M059J (cell line): ENCODE measurements at regions not wholly inside any gene's neighbourhood (a gene's known extent, or its start where the extent isn't known, plus 50 kb on each side); places are given as distances from the start of the nearest gene placed in this dataset.

ENCODE experiments used
- DNase-seq: peaks from one replicate; pipeline ENCODE4 v3.0.0-alpha.2; 2012; ENCODE audit warnings: low read depth

DNA sequence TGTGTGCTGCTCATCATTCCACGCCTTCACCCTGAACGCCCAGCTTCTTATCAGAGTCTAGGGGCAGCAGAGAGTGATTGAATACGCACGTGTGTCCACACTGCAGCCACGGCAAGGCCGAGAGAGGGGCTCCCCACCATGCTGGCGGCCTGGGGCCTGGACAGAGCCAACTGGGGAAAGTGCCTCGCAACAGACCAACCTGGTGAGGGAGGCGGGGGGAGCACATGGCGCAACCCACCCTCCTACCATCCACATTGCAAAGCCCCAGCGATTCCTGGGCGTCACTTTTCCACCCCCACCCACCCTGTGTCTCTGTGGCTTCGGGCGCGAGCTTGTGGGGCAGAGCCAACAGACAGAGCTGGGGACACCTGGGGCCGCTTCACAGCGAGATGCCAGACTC lies 66.4 kb upstream of the DUSP22 start:
- no peak for DNase-seq

DNA sequence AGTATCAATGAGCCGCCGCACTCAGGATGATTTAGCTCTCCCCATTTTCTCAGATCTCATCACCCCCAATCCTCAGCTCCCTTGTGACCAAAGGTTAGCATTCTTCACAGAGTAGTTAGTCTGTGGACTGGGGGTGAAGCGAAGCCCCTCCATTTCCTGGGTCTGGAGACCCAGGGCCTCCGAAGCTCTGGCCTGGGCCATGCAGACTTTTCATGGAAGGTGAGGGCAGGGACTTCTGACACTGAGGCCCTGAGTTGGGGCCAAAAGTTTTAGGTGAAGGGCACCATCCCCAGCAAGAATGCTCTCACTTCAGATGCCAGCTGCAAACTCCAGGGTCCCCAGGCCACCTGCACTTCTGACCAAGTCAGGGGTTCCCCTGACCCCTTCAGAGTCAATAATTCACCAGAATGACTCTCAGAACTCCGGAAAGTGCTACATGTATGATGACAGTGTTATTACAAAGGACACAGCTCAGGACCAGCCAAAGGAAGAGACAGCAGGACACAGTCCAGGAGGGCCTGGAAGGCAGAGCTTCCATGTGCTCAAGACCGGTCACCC lies 65.7 kb upstream of the DUSP22 start:
- DNase-seq = no peak

DNA sequence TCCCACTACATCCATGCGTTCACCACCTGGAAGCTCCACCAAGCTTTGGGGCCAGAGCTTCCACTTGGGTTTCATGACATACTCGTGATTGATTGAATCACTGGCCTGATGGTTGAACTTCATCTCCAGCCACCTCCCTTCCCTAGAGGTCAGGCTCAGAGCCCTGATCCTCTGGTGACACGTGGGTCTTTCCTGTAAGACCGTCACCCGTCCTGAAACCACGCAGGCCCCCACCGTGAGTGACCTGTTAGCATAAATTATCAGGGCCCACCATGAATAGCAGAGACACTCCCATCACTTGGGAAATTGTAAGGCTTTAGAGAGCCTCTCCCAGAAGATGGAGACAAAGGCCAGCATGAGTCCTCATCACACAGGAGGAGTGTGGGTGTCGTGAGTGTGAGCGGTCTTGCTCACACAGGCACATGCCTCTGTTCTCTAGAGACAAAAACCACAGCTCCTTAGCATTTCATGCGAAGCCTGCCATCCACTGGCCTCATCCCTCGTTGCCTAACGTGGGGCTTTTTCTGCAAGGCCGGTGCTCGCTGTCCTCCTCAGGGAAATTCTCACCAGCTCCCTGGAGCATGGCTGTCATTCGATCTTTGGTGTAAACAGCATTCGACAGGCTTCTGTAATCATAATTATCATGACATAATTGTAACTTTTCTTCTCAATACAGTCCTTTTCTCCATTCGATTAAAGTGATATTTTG lies 65.1 kb upstream of the DUSP22 start:
- DNase-seq = no peak

DNA sequence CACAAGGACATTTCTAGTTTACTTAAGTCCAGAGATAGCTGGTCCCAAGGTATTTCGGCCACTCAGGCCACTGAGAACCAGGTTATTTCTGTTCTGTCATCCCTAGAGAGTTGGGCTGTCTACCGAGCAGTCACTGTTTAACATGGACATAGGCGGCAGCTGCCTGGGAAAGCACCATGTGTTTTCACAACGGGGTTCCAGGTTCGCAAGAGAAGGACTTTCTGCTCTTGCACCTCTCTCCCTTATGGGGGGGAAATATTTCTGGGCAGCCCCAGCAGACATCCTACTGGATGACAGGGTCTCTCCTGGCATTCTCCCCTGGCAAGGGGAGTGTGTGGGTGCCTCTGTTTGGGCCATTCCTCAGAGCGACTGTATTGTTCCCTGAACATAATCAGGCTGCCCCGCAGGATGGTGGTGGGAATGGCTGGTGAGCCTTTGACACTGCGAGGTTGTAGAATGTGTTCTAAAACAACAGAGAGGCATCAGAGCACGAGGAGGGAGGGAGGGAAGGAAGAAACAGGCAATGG lies 64.4 kb upstream of the DUSP22 start:
- DNase-seq = no peak

DNA sequence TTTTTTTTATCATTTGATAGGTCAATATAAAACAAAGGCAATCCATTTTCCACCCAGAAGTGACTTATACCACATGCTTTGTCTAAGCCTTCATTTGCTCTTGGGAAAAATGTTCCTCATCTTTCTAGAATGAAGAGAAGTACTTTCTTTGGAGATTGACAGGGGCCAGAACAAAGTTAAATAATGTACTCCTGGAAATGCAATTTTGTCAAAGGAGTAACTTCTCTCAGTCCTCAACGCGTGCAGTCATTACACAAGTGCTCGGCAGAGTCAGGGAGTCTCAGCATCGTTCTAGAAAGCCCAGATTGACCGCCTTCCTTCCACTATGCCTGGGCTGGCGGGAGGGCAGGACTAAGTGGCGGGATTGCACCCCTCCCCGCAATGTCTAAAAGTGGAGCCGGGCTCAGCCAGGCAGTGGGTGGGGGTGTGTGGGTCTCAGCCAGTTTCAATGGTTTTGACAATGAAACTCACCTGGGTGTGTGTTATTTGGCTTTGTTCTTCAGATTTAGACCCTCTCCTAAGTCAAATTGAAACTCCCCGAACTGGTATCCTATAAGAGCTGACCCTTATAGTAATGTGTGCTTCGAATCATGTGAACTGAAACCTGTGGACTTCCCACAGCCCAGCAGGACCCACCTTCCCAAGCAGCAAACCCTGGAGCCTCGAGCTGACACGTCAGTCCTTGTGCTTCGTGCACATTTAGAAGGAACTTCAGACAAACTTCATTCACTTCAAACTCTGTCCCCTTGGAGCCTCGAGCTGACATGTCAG lies 63.2 kb upstream of the DUSP22 start:
- no peak for DNase-seq

DNA sequence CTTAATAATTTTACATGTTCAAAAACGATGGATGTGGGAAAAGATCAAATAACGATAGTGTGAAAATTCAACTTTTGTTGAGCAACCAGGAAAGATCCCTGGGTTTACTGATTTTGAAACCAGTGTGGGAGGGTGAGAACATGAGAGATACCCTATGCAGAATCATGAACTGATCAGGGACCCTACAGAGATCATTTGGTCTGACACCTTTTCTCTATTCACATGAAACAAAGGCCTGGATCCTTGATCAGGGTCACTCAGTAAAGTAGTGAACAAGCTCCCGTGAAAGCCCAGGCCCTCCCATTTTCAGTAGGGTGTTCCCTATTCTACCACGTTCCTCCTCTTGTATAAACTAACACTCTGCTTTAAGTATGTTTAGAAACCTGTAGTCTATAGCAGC lies 60.5 kb upstream of the DUSP22 start:
- DNase-seq = no peak

DNA sequence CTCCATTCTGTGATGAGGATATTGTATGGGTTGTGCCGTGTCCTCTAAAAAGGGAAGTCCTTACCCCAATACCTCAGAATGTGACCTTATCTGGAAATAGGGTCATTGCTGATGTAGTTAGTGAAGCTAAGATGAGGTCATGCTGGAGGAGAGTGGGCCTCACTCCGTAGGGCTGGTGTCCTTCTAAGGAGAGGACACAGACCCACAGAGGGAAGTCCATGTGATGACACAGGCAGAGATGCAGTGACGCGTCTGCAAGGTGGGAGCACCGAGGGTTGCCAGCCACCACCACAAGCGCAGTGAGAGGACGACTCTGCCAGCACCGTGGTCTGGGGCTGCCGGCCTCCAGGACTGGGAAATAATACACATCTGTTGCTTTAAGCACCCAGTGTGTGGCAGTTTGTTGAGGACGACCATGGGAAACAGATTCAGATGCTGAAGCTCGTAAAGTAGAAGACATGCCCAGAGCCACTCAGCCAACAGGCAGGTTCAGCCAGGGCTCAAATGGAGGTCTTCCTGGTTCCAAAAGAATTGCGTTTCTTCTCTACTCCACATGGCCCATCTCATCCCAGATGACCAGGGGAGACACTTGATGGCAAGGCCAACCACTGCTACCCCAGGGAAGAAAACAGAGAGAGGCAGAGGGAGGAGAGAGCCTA lies 59.2 kb upstream of the DUSP22 start:
- DNase-seq = no peak

DNA sequence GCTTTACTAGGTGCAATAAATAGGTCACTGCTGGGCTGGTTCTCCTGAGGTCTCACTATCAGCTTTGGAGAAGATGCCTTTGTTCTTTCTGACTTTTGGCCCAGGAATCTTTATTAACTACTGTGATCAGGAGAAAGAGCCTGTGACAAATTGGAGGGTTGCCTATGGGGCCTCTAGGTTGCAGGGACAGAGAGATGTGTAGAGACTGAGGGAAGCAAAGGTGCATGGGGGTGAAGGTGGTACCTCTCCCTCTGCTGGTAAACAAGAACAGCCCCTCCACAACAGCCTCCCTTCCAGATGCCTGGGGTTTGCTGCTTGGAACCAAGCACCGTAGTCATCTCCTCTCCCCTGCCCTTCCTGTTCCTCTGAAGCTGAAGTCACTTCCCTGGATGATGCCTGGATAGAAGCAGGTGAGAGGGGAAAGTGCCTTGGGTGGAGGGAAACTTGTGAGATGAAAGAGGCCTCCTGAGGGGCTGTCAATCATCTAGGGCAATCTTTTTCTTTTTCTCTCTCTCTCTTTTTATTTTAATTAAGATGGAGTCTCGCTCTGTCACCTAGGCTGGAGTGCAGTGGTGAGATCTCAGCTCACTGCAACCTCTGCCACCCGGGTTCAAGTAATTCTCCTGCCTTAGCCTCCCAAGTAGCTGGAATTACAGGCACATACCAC lies 57.4 kb upstream of the DUSP22 start:
- DNase-seq = no peak

DNA sequence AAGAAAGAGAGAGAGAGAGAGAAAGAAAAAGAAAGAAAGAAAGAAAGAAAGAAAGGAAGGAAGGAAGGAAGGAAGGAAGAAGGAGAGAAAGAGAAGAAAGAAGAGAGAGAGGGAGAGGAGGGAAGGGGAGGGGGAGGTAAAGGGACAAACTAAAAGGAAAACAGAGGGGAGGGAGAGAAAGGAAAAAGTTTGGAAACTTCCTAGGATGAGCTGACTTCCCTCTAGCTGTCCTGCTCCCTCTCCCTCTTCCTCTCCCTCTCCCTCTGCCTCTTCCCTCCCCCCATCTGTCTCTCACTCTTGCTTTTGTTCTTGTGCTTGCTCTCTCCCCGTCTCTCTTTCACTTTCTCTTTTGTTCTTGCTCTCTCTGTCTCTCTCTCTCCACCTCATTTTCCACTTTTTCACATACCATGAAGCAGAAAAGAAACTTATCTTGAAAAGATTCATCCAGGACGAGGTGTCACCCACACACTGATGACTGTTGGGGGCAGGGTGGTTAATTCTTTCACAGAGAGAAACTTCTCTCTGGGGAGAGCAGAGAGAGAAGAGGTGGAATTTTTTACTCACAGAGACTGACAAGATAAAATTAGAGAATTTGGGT lies 56.4 kb upstream of the DUSP22 start:
- peak; percentile 80 for DNase-seq

DNA sequence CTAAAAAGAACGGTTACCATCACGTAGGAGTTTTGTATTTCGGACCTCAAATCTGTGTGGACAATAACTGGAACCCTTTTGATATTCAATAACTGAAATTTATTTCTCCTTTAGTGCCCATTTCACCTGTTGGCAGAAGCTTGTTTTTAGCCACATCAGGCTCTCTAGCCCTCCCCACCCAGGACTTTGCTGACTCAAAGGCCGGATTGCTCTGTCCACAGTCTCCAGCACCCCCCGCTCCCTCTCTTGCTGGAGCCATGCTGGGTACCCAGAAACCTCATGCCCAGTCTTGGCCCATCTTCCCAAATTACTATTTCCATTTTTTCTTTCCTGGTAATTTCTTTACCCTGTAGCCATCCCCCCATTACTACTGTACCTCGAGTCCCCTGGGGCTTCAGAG lies 55.8 kb upstream of the DUSP22 start:
- DNase-seq = no peak

DNA sequence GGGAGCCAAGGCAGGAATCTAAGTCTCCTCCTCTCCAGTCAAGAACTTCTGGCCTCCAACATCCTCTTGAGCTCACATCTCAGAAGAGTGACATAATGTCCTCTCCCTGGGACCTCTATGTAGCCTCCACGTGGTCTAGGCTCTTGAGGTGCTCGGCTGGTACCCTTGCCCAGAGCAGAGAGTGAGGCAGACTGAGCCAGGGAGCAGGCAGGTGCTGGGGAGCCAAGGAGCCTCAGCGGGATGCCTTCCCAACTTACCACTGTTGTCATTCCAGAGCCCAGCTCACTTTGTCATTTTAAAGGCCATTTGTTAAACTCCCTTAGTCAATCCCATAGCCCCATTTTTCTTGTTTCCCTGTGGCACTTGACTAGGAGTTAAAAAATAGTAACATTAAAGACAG lies 52.1 kb upstream of the DUSP22 start:
- DNase-seq = no peak

DNA sequence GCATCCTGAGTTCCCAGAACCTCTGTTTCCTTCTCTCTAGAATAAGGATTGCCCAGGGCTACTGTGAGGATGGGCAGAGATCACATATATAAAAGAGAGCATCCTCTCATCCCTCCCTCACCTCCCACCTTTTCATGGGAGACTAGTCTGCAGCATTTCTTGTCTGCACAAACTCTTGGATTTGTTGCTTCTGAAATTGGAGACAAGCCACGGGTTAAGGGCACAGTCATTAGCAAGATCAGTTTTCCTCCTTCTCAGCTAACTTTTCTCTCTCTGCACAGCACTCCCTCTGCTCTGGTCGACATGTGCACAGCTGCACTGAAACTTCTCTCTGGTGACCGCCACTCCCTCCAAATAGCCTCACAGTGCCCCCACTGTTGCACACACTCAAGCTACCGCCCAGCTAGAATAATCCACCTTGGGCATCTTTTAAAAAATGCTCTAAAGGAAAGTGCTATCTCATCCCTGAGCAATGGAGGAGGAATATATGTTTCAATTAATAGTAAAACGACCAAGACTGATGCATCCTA lies 50.9 kb upstream of the DUSP22 start:
- DNase-seq = no peak
